ENCODE measurements at regions not wholly inside any gene's neighbourhood (a gene's known extent, or its start where the extent isn't known, plus 50 kb on each side); places are given as distances from the start of the nearest gene placed in this dataset.

DNA sequence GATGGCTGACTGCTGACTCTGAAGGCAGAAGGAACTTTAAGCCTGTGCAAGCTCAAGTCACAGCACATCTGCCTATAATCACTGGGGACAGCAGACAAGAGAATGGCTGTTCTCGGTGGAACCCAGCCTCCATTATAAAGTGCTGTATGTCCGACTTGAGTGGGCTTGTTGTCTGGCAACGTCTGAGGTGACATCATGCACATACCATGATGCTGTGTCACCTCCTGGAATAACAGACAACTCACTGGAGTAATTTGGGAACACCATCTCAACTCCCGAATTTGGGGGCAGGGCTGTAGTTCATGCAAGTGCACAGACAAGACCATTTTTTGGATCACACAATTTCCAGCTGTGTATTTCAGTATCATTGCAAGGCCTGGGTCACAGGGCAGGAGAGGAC is 59.8 kb upstream of the GPM6B start:
- Histone ChIP-seq H3K36me3 (replicated peaks in 1 of 2; ENCODE audit: control extremely low read depth in 1 of 2, control insufficient read depth in 1 of 2, extremely low read depth in 1 of 2, insufficient read depth in 2 of 2, low read length in 1 of 2) (no peaks in the 10 kb centered on the region), H2AFZ (ENCODE audit: insufficient read depth, low read depth, low read length, poor library complexity, severe bottlenecking) (no peak overlapping the region), H3K4me3 (ENCODE audit: control extremely low read depth in 1 of 5, extremely low read depth in 1 of 5, insufficient read depth in 1 of 5, low read depth in 2 of 5, low read length in 4 of 5) (no peak overlapping the region), H3K9me3 (ENCODE audit: control extremely low read depth in 1 of 3, control insufficient read depth in 2 of 3, insufficient read depth in 1 of 3, low read length in 2 of 3) (no peaks in the 10 kb centered on the region), H4K20me1 (ENCODE audit: control insufficient read depth, insufficient read depth, low read length, poor library complexity, severe bottlenecking) (no peaks in the 10 kb centered on the region), H3K27me3 (replicated peaks in 1 of 4; ENCODE audit: control extremely low read depth in 1 of 4, control insufficient read depth in 3 of 4, insufficient read depth in 4 of 4, low read length in 3 of 4) (no peaks in the 10 kb centered on the region), H3K79me2 (ENCODE audit: control insufficient read depth, insufficient read depth, low read length) (no peaks in the 10 kb centered on the region), H3K9ac (ENCODE audit: low read length) (no peak overlapping the region), H3K27ac (ENCODE audit: low read length in 2 of 2) (no peak overlapping the region), H3K4me2 (replicated peaks; ENCODE audit: low read depth, low read length, poor library complexity, severe bottlenecking) (no peak overlapping the region), H3K4me1 (ENCODE audit: control insufficient read depth in 2 of 2, insufficient read depth in 2 of 2, low read length in 2 of 2) (no peaks in the 10 kb centered on the region)
- no peak for ATAC-seq (ENCODE audit: low read depth)
- TF ChIP-seq, protein P1, sequence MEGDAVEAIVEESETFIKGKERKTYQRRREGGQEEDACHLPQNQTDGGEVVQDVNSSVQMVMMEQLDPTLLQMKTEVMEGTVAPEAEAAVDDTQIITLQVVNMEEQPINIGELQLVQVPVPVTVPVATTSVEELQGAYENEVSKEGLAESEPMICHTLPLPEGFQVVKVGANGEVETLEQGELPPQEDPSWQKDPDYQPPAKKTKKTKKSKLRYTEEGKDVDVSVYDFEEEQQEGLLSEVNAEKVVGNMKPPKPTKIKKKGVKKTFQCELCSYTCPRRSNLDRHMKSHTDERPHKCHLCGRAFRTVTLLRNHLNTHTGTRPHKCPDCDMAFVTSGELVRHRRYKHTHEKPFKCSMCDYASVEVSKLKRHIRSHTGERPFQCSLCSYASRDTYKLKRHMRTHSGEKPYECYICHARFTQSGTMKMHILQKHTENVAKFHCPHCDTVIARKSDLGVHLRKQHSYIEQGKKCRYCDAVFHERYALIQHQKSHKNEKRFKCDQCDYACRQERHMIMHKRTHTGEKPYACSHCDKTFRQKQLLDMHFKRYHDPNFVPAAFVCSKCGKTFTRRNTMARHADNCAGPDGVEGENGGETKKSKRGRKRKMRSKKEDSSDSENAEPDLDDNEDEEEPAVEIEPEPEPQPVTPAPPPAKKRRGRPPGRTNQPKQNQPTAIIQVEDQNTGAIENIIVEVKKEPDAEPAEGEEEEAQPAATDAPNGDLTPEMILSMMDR (IDR thresholded peaks at IDR 0.05): no peak
- TF ChIP-seq EZH2 (IDR thresholded peaks at IDR 0.05; ENCODE audit: borderline replicate concordance, insufficient read depth, low read depth, low read length, poor library complexity, severe bottlenecking): no peak
- Mint-ChIP-seq H3K27me3 (peaks cover 4% of the 10 kb centered on the region), H3K9me3 (ENCODE audit: insufficient read depth) (no peaks in the 10 kb centered on the region), H3K4me3 (no peak overlapping the region), H3K27ac (no peak overlapping the region), H3K4me1 (no peaks in the 10 kb centered on the region)
- CTCF ChIA-PET: no interaction called here
- WGBS (ENCODE audit: insufficient coverage): 100% methylated on average over 1 of the region's 4 CpGs
- POLR2A ChIA-PET: no interaction called here
- intact Hi-C loops (cut with micrococcal nuclease): no loop called here
- no peak for DNase-seq

DNA sequence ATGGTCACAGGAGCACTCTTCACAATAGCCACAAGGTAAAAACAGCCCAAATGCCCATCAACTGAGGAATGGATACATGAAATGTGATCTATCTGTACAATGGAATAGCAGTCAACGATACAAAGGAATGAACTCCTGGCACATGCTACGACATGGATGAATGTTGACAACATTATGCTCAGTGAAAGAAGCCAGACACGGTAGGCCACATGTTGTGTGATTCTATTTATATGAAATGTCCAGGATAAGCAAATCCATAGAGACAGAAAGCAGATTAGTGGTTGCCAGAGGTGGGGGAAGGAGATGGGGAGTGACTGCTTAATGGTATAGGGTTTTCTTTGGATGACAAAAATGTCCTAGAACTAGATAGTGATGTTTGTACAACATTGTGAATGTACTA is 58.7 kb upstream of the GPM6B start:
- ATAC-seq (ENCODE audit: low read depth): no peak
- Histone ChIP-seq H4K20me1 (ENCODE audit: control insufficient read depth, insufficient read depth, low read length, poor library complexity, severe bottlenecking) (no peaks in the 10 kb centered on the region), H2AFZ (ENCODE audit: insufficient read depth, low read depth, low read length, poor library complexity, severe bottlenecking) (no peak overlapping the region), H3K27me3 (replicated peaks in 1 of 4; ENCODE audit: control extremely low read depth in 1 of 4, control insufficient read depth in 3 of 4, insufficient read depth in 4 of 4, low read length in 3 of 4) (no peaks in the 10 kb centered on the region), H3K9me3 (ENCODE audit: control extremely low read depth in 1 of 3, control insufficient read depth in 2 of 3, insufficient read depth in 1 of 3, low read length in 2 of 3) (no peaks in the 10 kb centered on the region), H3K36me3 (replicated peaks in 1 of 2; ENCODE audit: control extremely low read depth in 1 of 2, control insufficient read depth in 1 of 2, extremely low read depth in 1 of 2, insufficient read depth in 2 of 2, low read length in 1 of 2) (no peaks in the 10 kb centered on the region), H3K27ac (ENCODE audit: low read length in 2 of 2) (no peak overlapping the region), H3K79me2 (ENCODE audit: control insufficient read depth, insufficient read depth, low read length) (no peaks in the 10 kb centered on the region), H3K4me3 (ENCODE audit: control extremely low read depth in 1 of 5, extremely low read depth in 1 of 5, insufficient read depth in 1 of 5, low read depth in 2 of 5, low read length in 4 of 5) (no peak overlapping the region), H3K4me1 (ENCODE audit: control insufficient read depth in 2 of 2, insufficient read depth in 2 of 2, low read length in 2 of 2) (no peaks in the 10 kb centered on the region), H3K9ac (ENCODE audit: low read length) (no peak overlapping the region), H3K4me2 (replicated peaks; ENCODE audit: low read depth, low read length, poor library complexity, severe bottlenecking) (no peak overlapping the region)
- Mint-ChIP-seq H3K4me1 (no peaks in the 10 kb centered on the region), H3K9me3 (ENCODE audit: insufficient read depth) (no peaks in the 10 kb centered on the region), H3K27me3 (peaks cover 4% of the 10 kb centered on the region), H3K4me3 (no peak overlapping the region), H3K27ac (no peak overlapping the region)
- POLR2A ChIA-PET: no interaction called here
- no peak for DNase-seq
- CTCF ChIA-PET: no interaction called here
- 88% methylated on average over 3 of the region's 3 CpGs for WGBS (ENCODE audit: insufficient coverage)
- intact Hi-C loops (cut with micrococcal nuclease): no loop called here
- TF ChIP-seq, protein P1 (IDR thresholded peaks at IDR 0.05): no peak
- TF ChIP-seq EZH2 (IDR thresholded peaks at IDR 0.05; ENCODE audit: borderline replicate concordance, insufficient read depth, low read depth, low read length, poor library complexity, severe bottlenecking): no peak

Data from B cell (primary cell).